K562 (cell line): ENCODE measurements at regions not wholly inside any gene's neighbourhood (a gene's known extent, or its start where the extent isn't known, plus 50 kb on each side); places are given as distances from the start of the nearest gene placed in this dataset.

Source experiments
- ATAC-seq: fragments of 200-7000 bp; cut with Tn5 transposase; 3 replicates; pipeline ENCODE4 v1.9.1; 2020; ENCODE audit warnings: moderate library complexity
- BruUV-seq: library from RNA; stranded (reverse); fragments of 400-500 nt; replicated peaks from 2 replicates; lab custom pipeline; 2021; lab: Mats Ljungman, UMichigan
- CTCF ChIA-PET: fragments of 300-600 bp; formaldehyde crosslinking; extraction: SDS; loops from one replicate; lab custom pipeline; 2021; ENCODE audit warnings: low intra/inter-chr PET ratio; lab: Yijun Ruan, JAX
- POLR2A ChIA-PET: fragments of 300-600, 350-650 bp; sonication (Branson Sonifier 250); formaldehyde crosslinking; extraction: SDS; loops from one replicate; lab custom pipeline; 2021; ENCODE audit warnings: antibody characterized with exemption, inconsistent platforms; lab: Yijun Ruan, JAX
- DNase-seq, 4 experiments: peaks; one replicate each; pipeline versions ENCODE4 v3.0.0 to v3.0.0-alpha.2; 2011 to 2018; ENCODE audit warnings: low spot score in 3 of 4, mixed read lengths in 3 of 4; ENCODE audit errors: extremely low read depth in 1 of 4
- FAIRE-seq: peaks from 2 replicates; lab custom pipeline; 2011; peaks lifted over from hg19 to GRCh38; lab: Jason Lieb, UNC
- H2AFZ ChIP-seq: 2 replicates; pipeline ENCODE4 v1.6.0; 2011; ENCODE audit warnings: low read depth, low read length, control low read depth, inconsistent platforms
- H3K27ac ChIP-seq: fragments of 200-600 bp; 3 replicates; pipeline ENCODE4 v1.8.0; 2011; ENCODE audit warnings: low read depth, mild to moderate bottlenecking, control low read depth, inconsistent platforms, low read length, moderate library complexity, mixed read lengths; ENCODE audit errors: extremely low read depth
- H3K27me3 ChIP-seq, 2 experiments: fragments of 300-600 bp in 1 of 2; 2 replicates in 1 of 2; 3 replicates in 1 of 2; pipeline versions ENCODE4 v1.6.0 to v1.8.0; 2011; ENCODE audit warnings: inconsistent platforms in 2 of 2, low read length in 2 of 2, mild to moderate bottlenecking in 1 of 2, mixed read lengths in 1 of 2, moderate library complexity in 1 of 2; ENCODE audit not compliant: control insufficient read depth in 2 of 2, insufficient read depth in 2 of 2
- H3K36me3 ChIP-seq: fragments of 300-600 bp; 3 replicates; pipeline ENCODE4 v1.8.0; 2011; ENCODE audit warnings: mild to moderate bottlenecking, low read length, inconsistent platforms; ENCODE audit not compliant: control insufficient read depth, insufficient read depth
- H3K4me1 ChIP-seq, 2 experiments: fragments of 200-600 bp in 1 of 2; replicated peaks in 1 of 2; 2 replicates in 1 of 2; 3 replicates in 1 of 2; pipeline versions ENCODE4 v1.5.1 to v1.8.0; 2011; ENCODE audit warnings: inconsistent platforms in 2 of 2, low read length in 2 of 2, mild to moderate bottlenecking in 1 of 2, mixed read lengths in 1 of 2, moderate library complexity in 1 of 2; ENCODE audit not compliant: control insufficient read depth in 2 of 2, insufficient read depth in 2 of 2
- H3K4me2 ChIP-seq: 2 replicates; pipeline ENCODE4 v1.6.1; 2011; ENCODE audit warnings: low read length, control low read depth, inconsistent platforms, mixed read lengths; ENCODE audit not compliant: insufficient read depth
- H3K4me3 ChIP-seq: fragments of 200-600 bp; sonication (generic), shearing (Covaris generic); 2 replicates; pipeline ENCODE4 v1.5.1; 2016; ENCODE audit warnings: control low read depth, inconsistent platforms
- H3K79me2 ChIP-seq: fragments of 200-600 bp; 3 replicates; pipeline ENCODE4 v1.8.0; 2011; ENCODE audit warnings: low read length, inconsistent platforms; ENCODE audit not compliant: control insufficient read depth, insufficient read depth
- H3K9ac ChIP-seq, 2 experiments: 2 replicates each; pipeline versions ENCODE4 v1.6.0 to v1.6.1; 2011; ENCODE audit warnings: low read depth in 2 of 2, low read length in 2 of 2, control low read depth in 1 of 2, inconsistent platforms in 1 of 2, mild to moderate bottlenecking in 1 of 2, mixed read lengths in 1 of 2; ENCODE audit not compliant: insufficient read depth in 1 of 2
- H3K9me1 ChIP-seq: one replicate; pipeline ENCODE4 v1.6.0; 2011; ENCODE audit warnings: inconsistent platforms, mild to moderate bottlenecking, low read length, moderate library complexity; ENCODE audit not compliant: control insufficient read depth, insufficient read depth
- H3K9me3 ChIP-seq: replicated peaks from 2 replicates; pipeline ENCODE4 v1.5.1; 2011; ENCODE audit warnings: low read depth, low read length, inconsistent platforms; ENCODE audit not compliant: control insufficient read depth, insufficient read depth
- H4K20me1 ChIP-seq: replicated peaks from 2 replicates; pipeline ENCODE4 v1.6.1; 2011; ENCODE audit warnings: low read length, inconsistent platforms, mixed read lengths; ENCODE audit not compliant: control insufficient read depth, insufficient read depth
- CEBPB ChIP-seq: fragments of 450-650 bp; IDR thresholded peaks from 2 replicates; pipeline ENCODE4 v1.6.1; 2016; ENCODE audit warnings: missing genetic modification characterization, missing compliant biosample characterization
- FOXP1 ChIP-seq: sonication (generic); formaldehyde crosslinking; IDR thresholded peaks from 2 replicates; pipeline ENCODE4 v1.8.0; 2022; ENCODE audit warnings: mild to moderate bottlenecking, missing genetic modification reagents
- NEUROD1 ChIP-seq: fragments of 150-350 bp; IDR thresholded peaks from 2 replicates; pipeline ENCODE4 v1.6.1; 2014; ENCODE audit warnings: borderline replicate concordance, low read length, low read depth; ENCODE audit not compliant: partially characterized antibody
- ZFPM2 ChIP-seq: fragments of 250-450 bp; sonication (Bioruptor Pico); IDR thresholded peaks from 2 replicates; pipeline ENCODE4 v1.5.1; 2022; ENCODE audit warnings: mild to moderate bottlenecking
- ZNF184 ChIP-seq: sonication (generic); formaldehyde crosslinking; IDR thresholded peaks from 2 replicates; pipeline ENCODE4 v1.5.0; 2020; ENCODE audit warnings: missing genetic modification reagents
- ZNF41 ChIP-seq: fragments of 250-450 bp; sonication (Bioruptor Pico); conservative IDR thresholded peaks from 2 replicates; pipeline ENCODE4 v1.4.0; 2020; ENCODE audit warnings: mild to moderate bottlenecking
- ZNF584 ChIP-seq: fragments of 200-800 bp; sonication (Bioruptor generic); IDR thresholded peaks from 2 replicates; pipeline ENCODE4 v1.6.1; 2016; ENCODE audit warnings: low read depth, mild to moderate bottlenecking, missing genetic modification characterization, missing compliant biosample characterization
- ZNF699 ChIP-seq: fragments of 250-450 bp; sonication (Bioruptor Pico); IDR thresholded peaks from 2 replicates; pipeline ENCODE4 v1.8.0; 2021; ENCODE audit warnings: mild to moderate bottlenecking, moderate library complexity; ENCODE audit not compliant: insufficient replicate concordance
- WGBS: fragments of 100-300 bp; shearing (Covaris generic); methylation state at CpG from one replicate; pipeline ENCODE4 v1.1.6; 2016; ENCODE audit warnings: low coverage, mixed read lengths; ENCODE audit not compliant: insufficient coverage; ENCODE audit errors: missing lambda C conversion rate; 5-methylcytosine and 5-hydroxymethylcytosine counted together
- in situ Hi-C: fragments of 300-500 bp; cut with MboI; formaldehyde crosslinking; loops from 4 replicates; pipeline ENCODE4 v1.15.0; 2018; ENCODE audit warnings: inconsistent platforms, mixed read lengths
- intact Hi-C: fragments of 100-400 bp; cut with micrococcal nuclease; formaldehyde crosslinking; loops from 2 replicates; pipeline ENCODE4 v1.14.2; 2022
- TF ChIP-seq, protein P1 (sequence below): fragments of 150-350 bp; IDR thresholded peaks from 2 replicates; pipeline ENCODE4 v1.6.1; 2014; ENCODE audit warnings: low read depth, mild to moderate bottlenecking, low read length, borderline replicate concordance
- TF ChIP-seq, protein P2 (sequence below): IDR thresholded peaks from 2 replicates; pipeline ENCODE4 v1.6.1; 2011; ENCODE audit warnings: borderline replicate concordance, low read depth, mild to moderate bottlenecking, moderate library complexity, low read length; ENCODE audit not compliant: insufficient read depth, poor library complexity, severe bottlenecking
- TF ChIP-seq, protein P3 (sequence below), 2 experiments: fragments of 200-800 bp in 1 of 2; sonication (Bioruptor generic) in 1 of 2; sonication (generic) in 1 of 2; formaldehyde crosslinking in 1 of 2; IDR thresholded peaks in 1 of 2; conservative IDR thresholded peaks in 1 of 2; 2 replicates each; pipeline versions ENCODE4 v1.5.0 to v1.6.1; 2016 to 2020; ENCODE audit warnings: missing compliant biosample characterization in 1 of 2, missing genetic modification characterization in 1 of 2, missing genetic modification reagents in 1 of 2
- TF ChIP-seq, protein P4 (sequence below): IDR thresholded peaks from 2 replicates; pipeline ENCODE4 v1.6.1; 2014; ENCODE audit warnings: antibody characterized with exemption

DNA sequence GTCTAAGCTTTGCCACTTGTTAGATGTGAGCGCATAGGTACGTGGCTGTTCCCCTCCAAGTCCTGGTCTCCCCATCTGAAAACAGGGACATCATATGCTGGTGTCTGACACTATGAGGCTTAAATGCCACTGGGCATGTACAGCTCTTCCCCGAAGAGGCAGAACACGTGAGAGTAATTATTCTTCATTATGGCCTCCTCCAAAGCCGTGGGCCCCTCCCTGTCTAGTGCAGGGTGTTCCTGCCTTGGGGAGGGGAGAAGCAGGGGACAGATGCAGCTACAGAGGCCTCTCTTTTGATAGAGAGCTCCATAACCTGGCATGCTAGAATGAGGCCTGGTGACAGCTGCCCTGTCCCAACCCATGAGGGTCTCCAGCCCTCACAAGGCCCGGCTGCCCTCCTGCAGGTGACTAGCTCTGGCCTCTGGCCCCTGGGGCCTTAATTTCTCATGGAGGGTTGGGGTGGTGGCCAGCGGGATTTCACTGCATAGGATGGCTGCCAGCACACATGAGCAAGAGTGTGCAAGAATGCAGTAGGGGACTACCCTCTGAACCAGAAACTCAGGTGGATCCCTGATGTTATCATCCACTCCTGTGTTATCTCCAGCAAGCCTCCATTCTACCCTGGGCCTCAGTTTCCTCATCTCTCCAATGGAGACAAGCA, 334.6 kb downstream of the MN1 start:
- no peaks in the 10 kb centered on the region for H3K36me3 ChIP-seq
- no peaks in the 10 kb centered on the region for H3K4me1 ChIP-seq
- no peaks in the 10 kb centered on the region for H3K9me1 ChIP-seq
- no peaks in the 10 kb centered on the region for H4K20me1 ChIP-seq
- FAIRE-seq (no peak), ATAC-seq (no peak), DNase-seq (no peak)
- H3K27me3 ChIP-seq: no peaks in the 10 kb centered on the region
- no TSS peak for BruUV-seq
- CTCF ChIA-PET: no interaction called here
- no peak overlapping the region for H3K9ac ChIP-seq
- H3K4me2 ChIP-seq: no peak overlapping the region
- POLR2A ChIA-PET: no interaction called here
- H3K9me3 ChIP-seq: no peaks in the 10 kb centered on the region
- in situ Hi-C loops (no loop called here), intact Hi-C loops (no loop called here)
- WGBS: 0% methylated on average over 6 of the region's 7 CpGs
- no peaks in the 10 kb centered on the region for H3K79me2 ChIP-seq
- no peak overlapping the region for H3K4me3 ChIP-seq
- no peak overlapping the region for H2AFZ ChIP-seq
- no peak overlapping the region for H3K27ac ChIP-seq
- TF ChIP-seq, protein P1, sequence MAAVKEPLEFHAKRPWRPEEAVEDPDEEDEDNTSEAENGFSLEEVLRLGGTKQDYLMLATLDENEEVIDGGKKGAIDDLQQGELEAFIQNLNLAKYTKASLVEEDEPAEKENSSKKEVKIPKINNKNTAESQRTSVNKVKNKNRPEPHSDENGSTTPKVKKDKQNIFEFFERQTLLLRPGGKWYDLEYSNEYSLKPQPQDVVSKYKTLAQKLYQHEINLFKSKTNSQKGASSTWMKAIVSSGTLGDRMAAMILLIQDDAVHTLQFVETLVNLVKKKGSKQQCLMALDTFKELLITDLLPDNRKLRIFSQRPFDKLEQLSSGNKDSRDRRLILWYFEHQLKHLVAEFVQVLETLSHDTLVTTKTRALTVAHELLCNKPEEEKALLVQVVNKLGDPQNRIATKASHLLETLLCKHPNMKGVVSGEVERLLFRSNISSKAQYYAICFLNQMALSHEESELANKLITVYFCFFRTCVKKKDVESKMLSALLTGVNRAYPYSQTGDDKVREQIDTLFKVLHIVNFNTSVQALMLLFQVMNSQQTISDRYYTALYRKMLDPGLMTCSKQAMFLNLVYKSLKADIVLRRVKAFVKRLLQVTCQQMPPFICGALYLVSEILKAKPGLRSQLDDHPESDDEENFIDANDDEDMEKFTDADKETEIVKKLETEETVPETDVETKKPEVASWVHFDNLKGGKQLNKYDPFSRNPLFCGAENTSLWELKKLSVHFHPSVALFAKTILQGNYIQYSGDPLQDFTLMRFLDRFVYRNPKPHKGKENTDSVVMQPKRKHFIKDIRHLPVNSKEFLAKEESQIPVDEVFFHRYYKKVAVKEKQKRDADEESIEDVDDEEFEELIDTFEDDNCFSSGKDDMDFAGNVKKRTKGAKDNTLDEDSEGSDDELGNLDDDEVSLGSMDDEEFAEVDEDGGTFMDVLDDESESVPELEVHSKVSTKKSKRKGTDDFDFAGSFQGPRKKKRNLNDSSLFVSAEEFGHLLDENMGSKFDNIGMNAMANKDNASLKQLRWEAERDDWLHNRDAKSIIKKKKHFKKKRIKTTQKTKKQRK: no peak
- TF ChIP-seq ZNF699 (CRISPR knock-in tag) (no peak), NEUROD1 (no peak), ZNF41 (no peak), FOXP1 (CRISPR knock-in tag) (no peak), ZFPM2 (CRISPR knock-in tag) (no peak), CEBPB (tag) (no peak), ZNF584 (no peak), ZNF184 (CRISPR knock-in tag) (no peak)
- TF ChIP-seq, protein P2, sequence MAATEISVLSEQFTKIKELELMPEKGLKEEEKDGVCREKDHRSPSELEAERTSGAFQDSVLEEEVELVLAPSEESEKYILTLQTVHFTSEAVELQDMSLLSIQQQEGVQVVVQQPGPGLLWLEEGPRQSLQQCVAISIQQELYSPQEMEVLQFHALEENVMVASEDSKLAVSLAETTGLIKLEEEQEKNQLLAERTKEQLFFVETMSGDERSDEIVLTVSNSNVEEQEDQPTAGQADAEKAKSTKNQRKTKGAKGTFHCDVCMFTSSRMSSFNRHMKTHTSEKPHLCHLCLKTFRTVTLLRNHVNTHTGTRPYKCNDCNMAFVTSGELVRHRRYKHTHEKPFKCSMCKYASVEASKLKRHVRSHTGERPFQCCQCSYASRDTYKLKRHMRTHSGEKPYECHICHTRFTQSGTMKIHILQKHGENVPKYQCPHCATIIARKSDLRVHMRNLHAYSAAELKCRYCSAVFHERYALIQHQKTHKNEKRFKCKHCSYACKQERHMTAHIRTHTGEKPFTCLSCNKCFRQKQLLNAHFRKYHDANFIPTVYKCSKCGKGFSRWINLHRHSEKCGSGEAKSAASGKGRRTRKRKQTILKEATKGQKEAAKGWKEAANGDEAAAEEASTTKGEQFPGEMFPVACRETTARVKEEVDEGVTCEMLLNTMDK: no peak
- TF ChIP-seq, protein P3, sequence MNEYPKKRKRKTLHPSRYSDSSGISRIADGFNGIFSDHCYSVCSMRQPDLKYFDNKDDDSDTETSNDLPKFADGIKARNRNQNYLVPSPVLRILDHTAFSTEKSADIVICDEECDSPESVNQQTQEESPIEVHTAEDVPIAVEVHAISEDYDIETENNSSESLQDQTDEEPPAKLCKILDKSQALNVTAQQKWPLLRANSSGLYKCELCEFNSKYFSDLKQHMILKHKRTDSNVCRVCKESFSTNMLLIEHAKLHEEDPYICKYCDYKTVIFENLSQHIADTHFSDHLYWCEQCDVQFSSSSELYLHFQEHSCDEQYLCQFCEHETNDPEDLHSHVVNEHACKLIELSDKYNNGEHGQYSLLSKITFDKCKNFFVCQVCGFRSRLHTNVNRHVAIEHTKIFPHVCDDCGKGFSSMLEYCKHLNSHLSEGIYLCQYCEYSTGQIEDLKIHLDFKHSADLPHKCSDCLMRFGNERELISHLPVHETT (CRISPR knock-in tag; conservative IDR thresholded peaks at IDR 0.05 in 1 of 2, IDR thresholded peaks at IDR 0.05 in 1 of 2): no peak
- TF ChIP-seq, protein P4, sequence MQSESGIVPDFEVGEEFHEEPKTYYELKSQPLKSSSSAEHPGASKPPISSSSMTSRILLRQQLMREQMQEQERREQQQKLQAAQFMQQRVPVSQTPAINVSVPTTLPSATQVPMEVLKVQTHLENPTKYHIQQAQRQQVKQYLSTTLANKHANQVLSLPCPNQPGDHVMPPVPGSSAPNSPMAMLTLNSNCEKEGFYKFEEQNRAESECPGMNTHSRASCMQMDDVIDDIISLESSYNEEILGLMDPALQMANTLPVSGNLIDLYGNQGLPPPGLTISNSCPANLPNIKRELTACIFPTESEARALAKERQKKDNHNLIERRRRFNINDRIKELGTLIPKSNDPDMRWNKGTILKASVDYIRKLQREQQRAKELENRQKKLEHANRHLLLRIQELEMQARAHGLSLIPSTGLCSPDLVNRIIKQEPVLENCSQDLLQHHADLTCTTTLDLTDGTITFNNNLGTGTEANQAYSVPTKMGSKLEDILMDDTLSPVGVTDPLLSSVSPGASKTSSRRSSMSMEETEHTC: no peak
